K562 (cell line): ENCODE measurements at regions not wholly inside any gene's neighbourhood (a gene's known extent, or its start where the extent isn't known, plus 50 kb on each side); places are given as distances from the start of the nearest gene placed in this dataset.

Source experiments
- ATAC-seq: fragments of 200-7000 bp; cut with Tn5 transposase; 3 replicates; pipeline ENCODE4 v1.9.1; 2020; ENCODE audit warnings: moderate library complexity
- BruUV-seq: library from RNA; stranded (reverse); fragments of 400-500 nt; replicated peaks from 2 replicates; lab custom pipeline; 2021; lab: Mats Ljungman, UMichigan
- CTCF ChIA-PET: fragments of 300-600 bp; formaldehyde crosslinking; extraction: SDS; loops from one replicate; lab custom pipeline; 2021; ENCODE audit warnings: low intra/inter-chr PET ratio; lab: Yijun Ruan, JAX
- POLR2A ChIA-PET: fragments of 300-600, 350-650 bp; sonication (Branson Sonifier 250); formaldehyde crosslinking; extraction: SDS; loops from one replicate; lab custom pipeline; 2021; ENCODE audit warnings: antibody characterized with exemption, inconsistent platforms; lab: Yijun Ruan, JAX
- DNase-seq, 4 experiments: peaks; one replicate each; pipeline versions ENCODE4 v3.0.0 to v3.0.0-alpha.2; 2011 to 2018; ENCODE audit warnings: low spot score in 3 of 4, mixed read lengths in 3 of 4; ENCODE audit errors: extremely low read depth in 1 of 4
- FAIRE-seq: peaks from 2 replicates; lab custom pipeline; 2011; peaks lifted over from hg19 to GRCh38; lab: Jason Lieb, UNC
- H2AFZ ChIP-seq: 2 replicates; pipeline ENCODE4 v1.6.0; 2011; ENCODE audit warnings: low read depth, low read length, control low read depth, inconsistent platforms
- H3K27ac ChIP-seq: fragments of 200-600 bp; 3 replicates; pipeline ENCODE4 v1.8.0; 2011; ENCODE audit warnings: low read depth, mild to moderate bottlenecking, control low read depth, inconsistent platforms, low read length, moderate library complexity, mixed read lengths; ENCODE audit errors: extremely low read depth
- H3K27me3 ChIP-seq, 2 experiments: fragments of 300-600 bp in 1 of 2; 2 replicates in 1 of 2; 3 replicates in 1 of 2; pipeline versions ENCODE4 v1.6.0 to v1.8.0; 2011; ENCODE audit warnings: inconsistent platforms in 2 of 2, low read length in 2 of 2, mild to moderate bottlenecking in 1 of 2, mixed read lengths in 1 of 2, moderate library complexity in 1 of 2; ENCODE audit not compliant: control insufficient read depth in 2 of 2, insufficient read depth in 2 of 2
- H3K36me3 ChIP-seq: fragments of 300-600 bp; 3 replicates; pipeline ENCODE4 v1.8.0; 2011; ENCODE audit warnings: mild to moderate bottlenecking, low read length, inconsistent platforms; ENCODE audit not compliant: control insufficient read depth, insufficient read depth
- H3K4me1 ChIP-seq, 2 experiments: fragments of 200-600 bp in 1 of 2; replicated peaks in 1 of 2; 2 replicates in 1 of 2; 3 replicates in 1 of 2; pipeline versions ENCODE4 v1.5.1 to v1.8.0; 2011; ENCODE audit warnings: inconsistent platforms in 2 of 2, low read length in 2 of 2, mild to moderate bottlenecking in 1 of 2, mixed read lengths in 1 of 2, moderate library complexity in 1 of 2; ENCODE audit not compliant: control insufficient read depth in 2 of 2, insufficient read depth in 2 of 2
- H3K4me2 ChIP-seq: 2 replicates; pipeline ENCODE4 v1.6.1; 2011; ENCODE audit warnings: low read length, control low read depth, inconsistent platforms, mixed read lengths; ENCODE audit not compliant: insufficient read depth
- H3K4me3 ChIP-seq: fragments of 200-600 bp; sonication (generic), shearing (Covaris generic); 2 replicates; pipeline ENCODE4 v1.5.1; 2016; ENCODE audit warnings: control low read depth, inconsistent platforms
- H3K79me2 ChIP-seq: fragments of 200-600 bp; 3 replicates; pipeline ENCODE4 v1.8.0; 2011; ENCODE audit warnings: low read length, inconsistent platforms; ENCODE audit not compliant: control insufficient read depth, insufficient read depth
- H3K9ac ChIP-seq, 2 experiments: 2 replicates each; pipeline versions ENCODE4 v1.6.0 to v1.6.1; 2011; ENCODE audit warnings: low read depth in 2 of 2, low read length in 2 of 2, control low read depth in 1 of 2, inconsistent platforms in 1 of 2, mild to moderate bottlenecking in 1 of 2, mixed read lengths in 1 of 2; ENCODE audit not compliant: insufficient read depth in 1 of 2
- H3K9me1 ChIP-seq: one replicate; pipeline ENCODE4 v1.6.0; 2011; ENCODE audit warnings: inconsistent platforms, mild to moderate bottlenecking, low read length, moderate library complexity; ENCODE audit not compliant: control insufficient read depth, insufficient read depth
- H3K9me3 ChIP-seq: replicated peaks from 2 replicates; pipeline ENCODE4 v1.5.1; 2011; ENCODE audit warnings: low read depth, low read length, inconsistent platforms; ENCODE audit not compliant: control insufficient read depth, insufficient read depth
- H4K20me1 ChIP-seq: replicated peaks from 2 replicates; pipeline ENCODE4 v1.6.1; 2011; ENCODE audit warnings: low read length, inconsistent platforms, mixed read lengths; ENCODE audit not compliant: control insufficient read depth, insufficient read depth
- HNRNPLL ChIP-seq: fragments of 200-400 bp; formaldehyde crosslinking; IDR thresholded peaks from 2 replicates; pipeline ENCODE4 v1.6.1; 2017; ENCODE audit warnings: low read length, low read depth, mild to moderate bottlenecking; ENCODE audit not compliant: poor library complexity, severe bottlenecking
- KLF6 ChIP-seq: fragments of 250-450 bp; sonication (Bioruptor Pico); IDR thresholded peaks from 2 replicates; pipeline ENCODE4 v1.4.0; 2020; ENCODE audit warnings: mild to moderate bottlenecking, moderate library complexity, borderline replicate concordance
- PHF20 ChIP-seq: fragments of 450-650 bp; IDR thresholded peaks from 2 replicates; pipeline ENCODE4 v1.6.1; 2018; ENCODE audit not compliant: partially characterized antibody
- RAD21 ChIP-seq, 2 experiments: fragments of 250-450 bp in 1 of 2; fragments of 450-650 bp in 1 of 2; sonication (Bioruptor Pico) in 1 of 2; formaldehyde crosslinking in 1 of 2; IDR thresholded peaks in 1 of 2; conservative IDR thresholded peaks in 1 of 2; 2 replicates each; pipeline versions ENCODE4 v1.4.0 to v1.8.0; 2020 to 2022; ENCODE audit warnings: mild to moderate bottlenecking in 2 of 2, moderate library complexity in 1 of 2
- U2AF1 ChIP-seq: fragments of 200-400 bp; formaldehyde crosslinking; optimal IDR thresholded peaks from 2 replicates; pipeline ENCODE3; 2017; ENCODE audit warnings: mild to moderate bottlenecking, low read depth, low read length, moderate library complexity
- ZNF408 ChIP-seq: fragments of 250-450 bp; sonication (Bioruptor Pico); IDR thresholded peaks from 2 replicates; pipeline ENCODE4 v1.4.0; 2020; ENCODE audit warnings: low read depth, mild to moderate bottlenecking, moderate library complexity
- WGBS: fragments of 100-300 bp; shearing (Covaris generic); methylation state at CpG from one replicate; pipeline ENCODE4 v1.1.6; 2016; ENCODE audit warnings: low coverage, mixed read lengths; ENCODE audit not compliant: insufficient coverage; ENCODE audit errors: missing lambda C conversion rate; 5-methylcytosine and 5-hydroxymethylcytosine counted together
- in situ Hi-C: fragments of 300-500 bp; cut with MboI; formaldehyde crosslinking; loops from 4 replicates; pipeline ENCODE4 v1.15.0; 2018; ENCODE audit warnings: inconsistent platforms, mixed read lengths
- intact Hi-C: fragments of 100-400 bp; cut with micrococcal nuclease; formaldehyde crosslinking; loops from 2 replicates; pipeline ENCODE4 v1.14.2; 2022
- TF ChIP-seq, protein P1 (sequence below): sonication (generic); formaldehyde crosslinking; IDR thresholded peaks from 2 replicates; pipeline ENCODE4 v1.8.1; 2023; ENCODE audit warnings: mild to moderate bottlenecking, missing genetic modification reagents
- TF ChIP-seq, protein P2 (sequence below): IDR thresholded peaks from 3 replicates; pipeline ENCODE4 v1.6.1; 2011; ENCODE audit warnings: borderline replicate concordance, mild to moderate bottlenecking, moderate library complexity; ENCODE audit not compliant: insufficient read length; ENCODE audit errors: extremely low read depth
- TF ChIP-seq, protein P3 (sequence below): fragments of 250-450 bp; sonication (Bioruptor Pico); IDR thresholded peaks from 2 replicates; pipeline ENCODE4 v1.8.0; 2022; ENCODE audit warnings: inconsistent platforms, mild to moderate bottlenecking, moderate library complexity, borderline replicate concordance

DNA sequence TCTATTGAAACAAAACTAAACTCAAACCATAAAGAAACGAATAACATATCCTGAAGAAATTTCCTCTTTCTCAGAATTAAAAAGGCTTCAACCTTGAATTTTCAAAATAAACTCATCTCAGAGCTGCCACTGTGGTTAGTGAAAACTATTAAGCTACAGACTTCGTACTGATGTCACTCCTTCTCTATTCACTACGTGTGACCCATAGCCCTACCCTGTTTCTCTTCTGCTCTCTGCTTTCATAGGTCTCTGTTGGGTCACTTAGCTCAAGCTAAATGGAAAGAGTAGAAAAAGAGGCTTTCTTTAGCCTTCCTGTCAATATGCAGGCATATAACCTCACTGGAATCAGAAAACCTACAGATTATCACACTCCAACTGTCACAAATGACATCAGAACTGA is 126.6 kb upstream of the MME start (continued):
- TF ChIP-seq, protein P1, sequence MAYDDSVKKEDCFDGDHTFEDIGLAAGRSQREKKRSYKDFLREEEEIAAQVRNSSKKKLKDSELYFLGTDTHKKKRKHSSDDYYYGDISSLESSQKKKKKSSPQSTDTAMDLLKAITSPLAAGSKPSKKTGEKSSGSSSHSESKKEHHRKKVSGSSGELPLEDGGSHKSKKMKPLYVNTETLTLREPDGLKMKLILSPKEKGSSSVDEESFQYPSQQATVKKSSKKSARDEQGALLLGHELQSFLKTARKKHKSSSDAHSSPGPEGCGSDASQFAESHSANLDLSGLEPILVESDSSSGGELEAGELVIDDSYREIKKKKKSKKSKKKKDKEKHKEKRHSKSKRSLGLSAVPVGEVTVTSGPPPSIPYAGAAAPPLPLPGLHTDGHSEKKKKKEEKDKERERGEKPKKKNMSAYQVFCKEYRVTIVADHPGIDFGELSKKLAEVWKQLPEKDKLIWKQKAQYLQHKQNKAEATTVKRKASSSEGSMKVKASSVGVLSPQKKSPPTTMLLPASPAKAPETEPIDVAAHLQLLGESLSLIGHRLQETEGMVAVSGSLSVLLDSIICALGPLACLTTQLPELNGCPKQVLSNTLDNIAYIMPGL = no peak

DNA sequence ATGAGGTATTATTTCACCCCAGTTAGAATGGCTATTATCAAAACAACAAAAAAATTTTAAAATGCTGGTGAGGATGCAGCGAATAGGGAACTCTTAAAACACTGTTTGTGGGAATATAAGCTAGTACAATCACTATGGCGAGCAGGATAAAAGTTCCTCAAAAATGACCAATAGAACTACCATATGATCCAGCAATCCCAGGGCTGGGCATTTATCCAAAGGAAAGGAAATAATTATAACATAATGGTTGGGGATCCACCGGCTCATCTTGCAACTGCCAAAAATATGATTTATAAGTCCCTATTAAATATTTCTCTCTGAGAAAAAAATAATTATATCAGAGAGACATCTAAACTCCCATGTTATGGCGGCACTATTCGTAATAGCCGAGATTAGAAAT is 127.6 kb upstream of the MME start:
- Histone ChIP-seq H3K27me3 (no peaks in the 10 kb centered on the region), H4K20me1 (no peaks in the 10 kb centered on the region), H3K4me2 (no peak overlapping the region), H3K9me1 (no peaks in the 10 kb centered on the region), H3K79me2 (no peaks in the 10 kb centered on the region), H3K27ac (no peak overlapping the region), H2AFZ (no peak overlapping the region), H3K36me3 (no peaks in the 10 kb centered on the region), H3K9ac (no peak overlapping the region), H3K4me1 (no peaks in the 10 kb centered on the region), H3K9me3 (no peaks in the 10 kb centered on the region), H3K4me3 (no peak overlapping the region)
- no peak for DNase-seq
- no TSS peak for BruUV-seq
- TF ChIP-seq, protein P2, sequence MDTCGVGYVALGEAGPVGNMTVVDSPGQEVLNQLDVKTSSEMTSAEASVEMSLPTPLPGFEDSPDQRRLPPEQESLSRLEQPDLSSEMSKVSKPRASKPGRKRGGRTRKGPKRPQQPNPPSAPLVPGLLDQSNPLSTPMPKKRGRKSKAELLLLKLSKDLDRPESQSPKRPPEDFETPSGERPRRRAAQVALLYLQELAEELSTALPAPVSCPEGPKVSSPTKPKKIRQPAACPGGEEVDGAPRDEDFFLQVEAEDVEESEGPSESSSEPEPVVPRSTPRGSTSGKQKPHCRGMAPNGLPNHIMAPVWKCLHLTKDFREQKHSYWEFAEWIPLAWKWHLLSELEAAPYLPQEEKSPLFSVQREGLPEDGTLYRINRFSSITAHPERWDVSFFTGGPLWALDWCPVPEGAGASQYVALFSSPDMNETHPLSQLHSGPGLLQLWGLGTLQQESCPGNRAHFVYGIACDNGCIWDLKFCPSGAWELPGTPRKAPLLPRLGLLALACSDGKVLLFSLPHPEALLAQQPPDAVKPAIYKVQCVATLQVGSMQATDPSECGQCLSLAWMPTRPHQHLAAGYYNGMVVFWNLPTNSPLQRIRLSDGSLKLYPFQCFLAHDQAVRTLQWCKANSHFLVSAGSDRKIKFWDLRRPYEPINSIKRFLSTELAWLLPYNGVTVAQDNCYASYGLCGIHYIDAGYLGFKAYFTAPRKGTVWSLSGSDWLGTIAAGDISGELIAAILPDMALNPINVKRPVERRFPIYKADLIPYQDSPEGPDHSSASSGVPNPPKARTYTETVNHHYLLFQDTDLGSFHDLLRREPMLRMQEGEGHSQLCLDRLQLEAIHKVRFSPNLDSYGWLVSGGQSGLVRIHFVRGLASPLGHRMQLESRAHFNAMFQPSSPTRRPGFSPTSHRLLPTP = no peak
- TF ChIP-seq, protein P3, sequence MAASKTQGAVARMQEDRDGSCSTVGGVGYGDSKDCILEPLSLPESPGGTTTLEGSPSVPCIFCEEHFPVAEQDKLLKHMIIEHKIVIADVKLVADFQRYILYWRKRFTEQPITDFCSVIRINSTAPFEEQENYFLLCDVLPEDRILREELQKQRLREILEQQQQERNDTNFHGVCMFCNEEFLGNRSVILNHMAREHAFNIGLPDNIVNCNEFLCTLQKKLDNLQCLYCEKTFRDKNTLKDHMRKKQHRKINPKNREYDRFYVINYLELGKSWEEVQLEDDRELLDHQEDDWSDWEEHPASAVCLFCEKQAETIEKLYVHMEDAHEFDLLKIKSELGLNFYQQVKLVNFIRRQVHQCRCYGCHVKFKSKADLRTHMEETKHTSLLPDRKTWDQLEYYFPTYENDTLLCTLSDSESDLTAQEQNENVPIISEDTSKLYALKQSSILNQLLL (CRISPR knock-in tag) = no peak
- TF ChIP-seq PHF20 = no peak
- TF ChIP-seq RAD21 (CRISPR knock-in tag; conservative IDR thresholded peaks at IDR 0.05 in 1 of 2, IDR thresholded peaks at IDR 0.05 in 1 of 2) = no peak
- no peak for TF ChIP-seq HNRNPLL
- no peak for TF ChIP-seq U2AF1
- no peak for TF ChIP-seq KLF6 (CRISPR knock-in tag)
- TF ChIP-seq ZNF408 (CRISPR knock-in tag) = no peak
- intact Hi-C loops = loop anchor here (5.0 to 10.0 kb wide), 2 partner anchors 130 to 222 kb away; partner anchors contain the start of gene MME
- ChIA-PET POLR2A (no interaction called here), CTCF (no interaction called here)
- in situ Hi-C loops = loop anchor here (5.0 kb wide), 1 partner anchor 370 kb away; no protein-coding TSS in a partner anchor
- no peak for ATAC-seq
- 59% methylated on average over 6 of the region's 6 CpGs for WGBS
- no peak for FAIRE-seq
